ENCODE measurements at regions not wholly inside any gene's neighbourhood (a gene's known extent, or its start where the extent isn't known, plus 50 kb on each side); places are given as distances from the start of the nearest gene placed in this dataset.

- Histone ChIP-seq H3K4me3 (no peak overlapping the region), H3K27me3 (no peaks in the 10 kb centered on the region), H3K36me3 (no peaks in the 10 kb centered on the region), H3K4me1 (no peaks in the 10 kb centered on the region), H3K27ac (no peak overlapping the region), H3K9me3 (peaks cover 0 to 12% (median 4%) of the 10 kb centered on the region in 4 donors)
- WGBS, 5 donors = 84 to 90% (median 87%) methylated on average over 8 of the region's 8 CpGs
- intact Hi-C loops (cut with DNase I; ENCODE audit: low total_unique reads) = no loop called here
- TF ChIP-seq CTCF (IDR thresholded peaks at IDR 0.05) (no peak), POLR2A (IDR thresholded peaks at IDR 0.05) (no peak), EP300 (IDR thresholded peaks at IDR 0.05) (no peak), POLR2AphosphoS5 (IDR thresholded peaks at IDR 0.05) (no peak)
- DNase-seq = no peak
These were observed 962.3 kb upstream of the NXPH2 start for GRCh38 chr2:139742216-139743172.

GRCh38 chr2:139737659-139738058 is 957.5 kb upstream of the NXPH2 start:
- no peak for DNase-seq
- no peak overlapping the region for H3K27ac ChIP-seq
- no peaks in the 10 kb centered on the region for H3K27me3 ChIP-seq
- H3K4me3 ChIP-seq = no peak overlapping the region
- H3K36me3 ChIP-seq = no peaks in the 10 kb centered on the region
- intact Hi-C loops (cut with DNase I; ENCODE audit: low total_unique reads) = no loop called here
- TF ChIP-seq POLR2AphosphoS5 (IDR thresholded peaks at IDR 0.05) (no peak), EP300 (IDR thresholded peaks at IDR 0.05) (no peak), CTCF (IDR thresholded peaks at IDR 0.05) (no peak), POLR2A (IDR thresholded peaks at IDR 0.05) (no peak)
- WGBS, 5 donors = 80 to 86% (median 83%) methylated on average over 2 of the region's 2 CpGs
- no peaks in the 10 kb centered on the region for H3K9me3 ChIP-seq
- no peaks in the 10 kb centered on the region for H3K4me1 ChIP-seq

- TF ChIP-seq POLR2A (IDR thresholded peaks at IDR 0.05) = no peak
- TF ChIP-seq CTCF (IDR thresholded peaks at IDR 0.05) = no peak
- no peak for TF ChIP-seq EP300 (IDR thresholded peaks at IDR 0.05)
- TF ChIP-seq POLR2AphosphoS5 (IDR thresholded peaks at IDR 0.05) = no peak
- DNase-seq = no peak
- Histone ChIP-seq H3K27ac (no peak overlapping the region), H3K9me3 (no peaks in the 10 kb centered on the region), H3K27me3 (no peaks in the 10 kb centered on the region), H3K4me3 (no peak overlapping the region), H3K36me3 (no peaks in the 10 kb centered on the region), H3K4me1 (no peaks in the 10 kb centered on the region)
- intact Hi-C loops (cut with DNase I; ENCODE audit: low total_unique reads) = no loop called here
- WGBS, 5 donors = 71 to 80% (median 78%) methylated on average over 4 of the region's 4 CpGs
These were observed 950.0 kb upstream of the NXPH2 start for GRCh38 chr2:139730197-139730596.

GRCh38 chr2:139721411-139721995 is 941.3 kb upstream of the NXPH2 start:
- intact Hi-C loops (cut with DNase I; ENCODE audit: low total_unique reads) = no loop called here
- Histone ChIP-seq H3K27ac (no peak overlapping the region), H3K36me3 (no peaks in the 10 kb centered on the region), H3K4me3 (no peak overlapping the region), H3K9me3 (peaks cover 0 to 6% (median 0%) of the 10 kb centered on the region in 4 donors), H3K4me1 (no peaks in the 10 kb centered on the region), H3K27me3 (no peaks in the 10 kb centered on the region)
- 58 to 76% (median 70%) methylated on average over 3 of the region's 3 CpGs for WGBS, 5 donors
- TF ChIP-seq POLR2AphosphoS5 (IDR thresholded peaks at IDR 0.05) (no peak), POLR2A (IDR thresholded peaks at IDR 0.05) (no peak), EP300 (IDR thresholded peaks at IDR 0.05) (no peak), CTCF (IDR thresholded peaks at IDR 0.05) (no peak)
- DNase-seq = peak in 1 of 2 donors; percentile 3
